ENCODE measurements at regions not wholly inside any gene's neighbourhood (a gene's known extent, or its start where the extent isn't known, plus 50 kb on each side); places are given as distances from the start of the nearest gene placed in this dataset.

- TF ChIP-seq CTCF (IDR thresholded peaks at IDR 0.05) = no peak
- no peak for TF ChIP-seq POLR2A (IDR thresholded peaks at IDR 0.05)
- TF ChIP-seq POLR2AphosphoS5 (IDR thresholded peaks at IDR 0.05) = no peak
Measured at GRCh38 chr5:159765760-159766517, 150.3 kb upstream of the ADRA1B start.

All from breast epithelium (tissue), 3 donors.